IPS DF 19.7 (cell line): ENCODE measurements at regions not wholly inside any gene's neighbourhood (a gene's known extent, or its start where the extent isn't known, plus 50 kb on each side); places are given as distances from the start of the nearest gene placed in this dataset.
"Not testable (repeated sequence)": the region's sequence is repeated elsewhere in the genome, so short reads cannot be mapped to it uniquely, and the experiment has no call there.

Experiments used
- DNase-seq: peaks from one replicate; pipeline ENCODE4 v3.0.0-alpha.2; 2013; ENCODE audit warnings: low read depth, low spot score

- not testable (repeated sequence) for DNase-seq
These were observed 278.8 kb downstream of the FAM47B start for GRCh38 chrX:35221391-35221790.

GRCh38 chrX:35244088-35244741, 301.6 kb downstream of the FAM47B start:
- no peak for DNase-seq

GRCh38 chrX:35244796-35245508, 302.4 kb downstream of the FAM47B start:
- DNase-seq = no peak

- no peak for DNase-seq
These were observed 308.6 kb downstream of the FAM47B start for GRCh38 chrX:35251226-35251625.

- no peak for DNase-seq
These were observed 333.5 kb downstream of the FAM47B start for GRCh38 chrX:35276115-35276514.

- DNase-seq = no peak
These were observed 342.8 kb downstream of the FAM47B start for GRCh38 chrX:35285289-35285962.

GRCh38 chrX:35288657-35289056, 346.1 kb downstream of the FAM47B start:
- no peak for DNase-seq

GRCh38 chrX:35289952-35290351, 347.4 kb downstream of the FAM47B start:
- no peak for DNase-seq

GRCh38 chrX:35291013-35291412, 348.4 kb downstream of the FAM47B start:
- no peak for DNase-seq

- no peak for DNase-seq
These were observed 349.9 kb downstream of the FAM47B start for GRCh38 chrX:35292522-35292921.

- not testable (repeated sequence) for DNase-seq
These were observed 362.4 kb downstream of the FAM47B start for GRCh38 chrX:35305037-35305436.

GRCh38 chrX:35339796-35340195, 397.2 kb downstream of the FAM47B start:
- DNase-seq = no peak

- no peak for DNase-seq
These were observed 397.9 kb downstream of the FAM47B start for GRCh38 chrX:35340465-35340864.

- DNase-seq = no peak
These were observed 408.6 kb downstream of the FAM47B start for GRCh38 chrX:35351212-35351611.

- no peak for DNase-seq
These were observed 409.3 kb downstream of the FAM47B start for GRCh38 chrX:35351795-35352483.

GRCh38 chrX:35357656-35358055, 415.1 kb downstream of the FAM47B start:
- no peak for DNase-seq

GRCh38 chrX:35362866-35363265, 420.3 kb downstream of the FAM47B start:
- DNase-seq = no peak

GRCh38 chrX:35374116-35374515, 424.0 kb upstream of the MAGEB16 start:
- no peak for DNase-seq

- DNase-seq = no peak
These were observed 417.1 kb upstream of the MAGEB16 start for GRCh38 chrX:35380808-35381700.

GRCh38 chrX:35381709-35382108, 416.4 kb upstream of the MAGEB16 start:
- not testable (repeated sequence) for DNase-seq

- no peak for DNase-seq
These were observed 415.2 kb upstream of the MAGEB16 start for GRCh38 chrX:35382966-35383365.
